OCI-LY3 (cell line): ENCODE measurements at regions not wholly inside any gene's neighbourhood (a gene's known extent, or its start where the extent isn't known, plus 50 kb on each side); places are given as distances from the start of the nearest gene placed in this dataset.

Experiments used
- H2AFZ ChIP-seq: fragments of 200-600, 300-600 bp; shearing (Covaris generic); 2 replicates; pipeline ENCODE4 v1.6.0; 2014; ENCODE audit warnings: antibody characterized with exemption, low read depth, low read length
- H3K27ac ChIP-seq: fragments of 200-600, 300-600 bp; sonication (generic); 2 replicates; pipeline ENCODE4 v1.5.1; 2014; ENCODE audit warnings: mild to moderate bottlenecking, low read length, moderate library complexity, mixed read lengths
- H3K27me3 ChIP-seq: fragments of 200-600, 300-600 bp; sonication (generic); 2 replicates; pipeline ENCODE4 v1.6.1; 2014; ENCODE audit warnings: low read depth, low read length, mixed read lengths
- H3K36me3 ChIP-seq: fragments of 200-600, 300-600 bp; sonication (generic); replicated peaks from 2 replicates; pipeline ENCODE3; 2014; ENCODE audit warnings: low read depth, low read length, mixed read lengths
- H3K4me1 ChIP-seq: fragments of 300-600, 200-600 bp; sonication (generic); 2 replicates; pipeline ENCODE4 v1.6.1; 2014; ENCODE audit warnings: low read length, mixed read lengths
- H3K4me2 ChIP-seq: fragments of 200-600, 300-600 bp; sonication (generic); 2 replicates; pipeline ENCODE4 v1.6.1; 2014; ENCODE audit warnings: low read length, mixed read lengths
- H3K4me3 ChIP-seq: fragments of 300-600, 200-600 bp; sonication (generic); 2 replicates; pipeline ENCODE4 v1.5.1; 2014; ENCODE audit warnings: antibody characterized with exemption, mild to moderate bottlenecking, low read length, moderate library complexity
- H3K79me2 ChIP-seq: fragments of 300-600, 200-600 bp; shearing (Covaris generic); 2 replicates; pipeline ENCODE4 v1.6.1; 2014; ENCODE audit warnings: mild to moderate bottlenecking, low read length, mixed read lengths
- H3K9ac ChIP-seq: fragments of 300-600, 200-600 bp; shearing (Covaris generic); 2 replicates; pipeline ENCODE4 v1.6.0; 2014; ENCODE audit warnings: mild to moderate bottlenecking, low read length, moderate library complexity
- H3K9me3 ChIP-seq: fragments of 200-600, 300-600 bp; shearing (Covaris generic); 2 replicates; pipeline ENCODE4 v1.6.1; 2014; ENCODE audit warnings: low read length, mixed read lengths; ENCODE audit not compliant: insufficient read depth
- H4K20me1 ChIP-seq: fragments of 200-600, 300-600 bp; sonication (generic); 2 replicates; pipeline ENCODE4 v1.6.1; 2016; ENCODE audit warnings: low read length, mixed read lengths; ENCODE audit not compliant: insufficient read depth
- CTCF ChIP-seq: fragments of 200-600, 300-600 bp; sonication (generic); IDR thresholded peaks from 2 replicates; pipeline ENCODE4 v1.5.1; 2014; ENCODE audit warnings: antibody characterized with exemption, low read length, low read depth
- EZH2phosphoT487 ChIP-seq: fragments of 200-600 bp; shearing (Covaris generic); IDR thresholded peaks from 2 replicates; pipeline ENCODE4 v1.6.1; 2018; ENCODE audit warnings: antibody characterized with exemption, mixed run types, low read depth

- no peak overlapping the region for H2AFZ ChIP-seq
- H3K9me3 ChIP-seq = no peaks in the 10 kb centered on the region
- no peak overlapping the region for H3K9ac ChIP-seq
- H3K79me2 ChIP-seq = no peaks in the 10 kb centered on the region
- H3K4me2 ChIP-seq = no peak overlapping the region
- no peak overlapping the region for H3K4me3 ChIP-seq
- no peaks in the 10 kb centered on the region for H3K36me3 ChIP-seq
- TF ChIP-seq CTCF (no peak), EZH2phosphoT487 (no peak)
- H3K27ac ChIP-seq = no peak overlapping the region
- no peaks in the 10 kb centered on the region for H3K4me1 ChIP-seq
- peaks cover 5% of the 10 kb centered on the region; the same call in 1 of the 2 replicates for H3K27me3 ChIP-seq
- no peaks in the 10 kb centered on the region for H4K20me1 ChIP-seq
Observed at GRCh38 chr1:30049748-30050296, 673.6 kb downstream of the MATN1 start.

DNA sequence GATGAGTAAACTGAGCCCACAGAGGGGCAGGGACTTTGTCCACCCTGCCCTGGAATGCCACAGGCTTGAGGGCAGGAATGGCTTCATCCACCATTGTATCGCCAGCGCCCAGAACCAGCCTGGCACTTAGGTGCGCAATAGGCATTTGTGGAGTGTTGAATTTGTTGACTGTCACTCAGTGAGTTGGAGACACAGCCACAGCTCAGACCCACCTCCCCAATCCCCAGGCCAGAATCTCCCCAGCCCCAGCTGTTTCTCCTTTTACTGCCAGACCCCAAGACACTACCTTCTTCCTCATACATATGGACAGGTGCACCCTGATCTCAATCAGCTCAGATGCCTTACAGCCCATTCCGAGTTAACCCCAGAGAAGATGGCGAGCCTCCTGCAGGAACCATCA, 674.5 kb downstream of the MATN1 start:
- H2AFZ ChIP-seq = no peak overlapping the region
- TF ChIP-seq EZH2phosphoT487 (no peak), CTCF (no peak)
- no peak overlapping the region for H3K4me3 ChIP-seq
- H4K20me1 ChIP-seq = no peaks in the 10 kb centered on the region
- no peak overlapping the region for H3K9ac ChIP-seq
- no peaks in the 10 kb centered on the region for H3K4me1 ChIP-seq
- no peaks in the 10 kb centered on the region for H3K36me3 ChIP-seq
- no peaks in the 10 kb centered on the region for H3K9me3 ChIP-seq
- H3K27me3 ChIP-seq = no peaks in the 10 kb centered on the region; the same call in 1 of the 2 replicates
- no peak overlapping the region for H3K27ac ChIP-seq
- H3K79me2 ChIP-seq = no peaks in the 10 kb centered on the region
- H3K4me2 ChIP-seq = no peak overlapping the region

GRCh38 chr1:30047576-30047975, 675.8 kb downstream of the MATN1 start:
- H3K36me3 ChIP-seq = no peaks in the 10 kb centered on the region
- no peaks in the 10 kb centered on the region for H3K4me1 ChIP-seq
- H3K27ac ChIP-seq = no peak overlapping the region
- TF ChIP-seq EZH2phosphoT487 (no peak), CTCF (no peak)
- no peak overlapping the region for H3K9ac ChIP-seq
- no peak overlapping the region for H2AFZ ChIP-seq
- no peak overlapping the region for H3K4me2 ChIP-seq
- H3K79me2 ChIP-seq = no peaks in the 10 kb centered on the region
- no peaks in the 10 kb centered on the region for H3K27me3 ChIP-seq
- H3K9me3 ChIP-seq = no peaks in the 10 kb centered on the region
- no peaks in the 10 kb centered on the region for H4K20me1 ChIP-seq
- H3K4me3 ChIP-seq = no peak overlapping the region

DNA sequence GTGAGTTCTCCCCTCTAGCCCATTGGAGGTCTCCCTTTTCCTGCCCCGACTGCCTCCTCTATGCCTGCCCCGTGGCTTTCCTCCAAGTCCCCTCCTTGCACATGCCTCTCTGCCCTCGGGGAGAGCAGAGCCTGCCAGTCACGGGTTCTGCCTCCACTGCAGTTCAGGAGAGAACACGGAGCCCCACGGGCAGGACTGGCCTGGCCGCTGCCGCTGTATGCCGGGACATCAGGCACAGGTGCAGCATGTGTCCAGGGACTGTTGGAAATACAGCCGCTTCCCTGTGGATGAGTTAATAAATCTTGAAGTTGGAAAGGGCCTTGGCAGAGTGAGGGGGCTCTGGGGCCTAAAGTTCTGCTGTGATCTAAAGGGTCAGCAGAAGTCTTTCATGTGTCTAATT, 676.6 kb downstream of the MATN1 start:
- no peaks in the 10 kb centered on the region for H3K4me1 ChIP-seq
- no peak overlapping the region for H3K4me3 ChIP-seq
- no peaks in the 10 kb centered on the region for H3K36me3 ChIP-seq
- H4K20me1 ChIP-seq = no peaks in the 10 kb centered on the region
- H3K79me2 ChIP-seq = no peaks in the 10 kb centered on the region
- H3K9ac ChIP-seq = no peak overlapping the region
- no peak overlapping the region for H3K27ac ChIP-seq
- no peaks in the 10 kb centered on the region for H3K9me3 ChIP-seq
- H2AFZ ChIP-seq = no peak overlapping the region
- no peaks in the 10 kb centered on the region for H3K27me3 ChIP-seq
- no peak for TF ChIP-seq CTCF
- no peak for TF ChIP-seq EZH2phosphoT487
- no peak overlapping the region for H3K4me2 ChIP-seq
